OCI-LY1 (cell line): ENCODE measurements at regions not wholly inside any gene's neighbourhood (a gene's known extent, or its start where the extent isn't known, plus 50 kb on each side); places are given as distances from the start of the nearest gene placed in this dataset.

ENCODE experiments used
- H2AFZ ChIP-seq: fragments of 200-600 bp; sonication (generic), shearing (Covaris generic); 2 replicates; pipeline ENCODE4 v1.6.0; 2014; ENCODE audit warnings: antibody characterized with exemption, mild to moderate bottlenecking, low read length
- H3F3A ChIP-seq: fragments of 200-600 bp; sonication (generic), shearing (Covaris generic); 2 replicates; pipeline ENCODE4 v1.6.0; 2014; ENCODE audit warnings: mild to moderate bottlenecking, antibody characterized with exemption, low read length, moderate library complexity; ENCODE audit not compliant: insufficient read depth
- H3K27ac ChIP-seq: fragments of 200-600 bp; sonication (generic); 2 replicates; pipeline ENCODE4 v1.5.1; 2014; ENCODE audit warnings: low read length, mixed run types, mild to moderate bottlenecking, low read depth; ENCODE audit not compliant: poor library complexity, severe bottlenecking
- H3K27me3 ChIP-seq: fragments of 200-600 bp; sonication (generic); 2 replicates; pipeline ENCODE4 v1.6.0; 2014; ENCODE audit warnings: antibody characterized with exemption, mild to moderate bottlenecking, low read length, moderate library complexity; ENCODE audit not compliant: insufficient read depth
- H3K36me3 ChIP-seq: fragments of 200-600 bp; sonication (generic); 2 replicates; pipeline ENCODE4 v1.6.1; 2014; ENCODE audit warnings: mild to moderate bottlenecking, antibody characterized with exemption, low read length, moderate library complexity, mixed read lengths; ENCODE audit not compliant: insufficient read depth
- H3K4me1 ChIP-seq: fragments of 200-600 bp; sonication (generic); 2 replicates; pipeline ENCODE4 v1.5.1; 2014; ENCODE audit warnings: mild to moderate bottlenecking, low read length, moderate library complexity; ENCODE audit not compliant: insufficient read depth, severe bottlenecking
- H3K4me2 ChIP-seq: fragments of 200-600 bp; sonication (generic), shearing (Covaris generic); 2 replicates; pipeline ENCODE4 v1.6.1; 2014; ENCODE audit warnings: low read length
- H3K4me3 ChIP-seq: fragments of 200-600 bp; sonication (generic); 2 replicates; pipeline ENCODE4 v1.5.1; 2014; ENCODE audit warnings: low read length, low read depth, mild to moderate bottlenecking, mixed read lengths; ENCODE audit not compliant: poor library complexity, severe bottlenecking
- H3K79me2 ChIP-seq: fragments of 200-600 bp; shearing (Covaris generic); 2 replicates; pipeline ENCODE4 v1.6.1; 2016; ENCODE audit warnings: mixed run types, low read length, mixed read lengths; ENCODE audit not compliant: insufficient read depth
- H3K9ac ChIP-seq: fragments of 200-600 bp; sonication (generic), shearing (Covaris generic); 2 replicates; pipeline ENCODE4 v1.6.1; 2014; ENCODE audit warnings: mild to moderate bottlenecking, low read length, mixed read lengths
- H3K9me2 ChIP-seq: fragments of 200-600 bp; sonication (generic), shearing (Covaris generic); 2 replicates; pipeline ENCODE4 v1.6.1; 2014; ENCODE audit warnings: low read depth, mild to moderate bottlenecking, low read length, mixed read lengths
- H3K9me3 ChIP-seq: fragments of 200-600 bp; shearing (Covaris generic); 2 replicates; pipeline ENCODE4 v1.6.1; 2014; ENCODE audit warnings: low read length, mixed read lengths
- H4K20me1 ChIP-seq: fragments of 200-600 bp; sonication (generic), shearing (Covaris generic); 2 replicates; pipeline ENCODE4 v1.6.0; 2016; ENCODE audit warnings: mild to moderate bottlenecking, low read length; ENCODE audit not compliant: insufficient read depth
- CTCF ChIP-seq: fragments of 200-600 bp; sonication (generic), shearing (Covaris generic); IDR thresholded peaks from 2 replicates; pipeline ENCODE4 v1.5.1; 2017; ENCODE audit warnings: mild to moderate bottlenecking, antibody characterized with exemption, low read length, moderate library complexity, mixed read lengths
- EZH2 ChIP-seq: fragments of 200-600 bp; sonication (generic), shearing (Covaris generic); IDR thresholded peaks from 2 replicates; pipeline ENCODE4 v1.8.0; 2017; ENCODE audit warnings: borderline replicate concordance, mixed run types, mild to moderate bottlenecking, antibody characterized with exemption, low read length, moderate library complexity, mixed read lengths

GRCh38 chr4:17112292-17112659, 213.8 kb upstream of the LDB2 start:
- TF ChIP-seq CTCF = peak; percentile 30; the same call in 1 of the 2 replicates
- no peak for TF ChIP-seq EZH2

GRCh38 chr4:17109126-17109525, 210.7 kb upstream of the LDB2 start:
- Histone ChIP-seq H3K4me3 (no peak overlapping the region), H3K27me3 (no peaks in the 10 kb centered on the region), H3K79me2 (no peaks in the 10 kb centered on the region), H3K9ac (no peak overlapping the region), H3K4me1 (no peaks in the 10 kb centered on the region), H4K20me1 (no peaks in the 10 kb centered on the region), H2AFZ (no peak overlapping the region), H3K36me3 (no peaks in the 10 kb centered on the region), H3K4me2 (no peak overlapping the region), H3K9me2 (no peaks in the 10 kb centered on the region), H3F3A (no peaks in the 10 kb centered on the region), H3K9me3 (no peaks in the 10 kb centered on the region), H3K27ac (no peak overlapping the region)
- TF ChIP-seq EZH2 (no peak), CTCF (no peak)

More at GRCh38 chr4:17112292-17112659, 213.8 kb upstream of the LDB2 start:
- Histone ChIP-seq H3F3A (no peaks in the 10 kb centered on the region), H3K9me3 (no peaks in the 10 kb centered on the region), H3K4me3 (no peak overlapping the region), H3K4me1 (no peaks in the 10 kb centered on the region), H3K36me3 (no peaks in the 10 kb centered on the region), H3K27ac (no peak overlapping the region), H2AFZ (no peak overlapping the region), H3K27me3 (no peaks in the 10 kb centered on the region), H3K9ac (no peak overlapping the region), H3K79me2 (no peaks in the 10 kb centered on the region), H3K4me2 (no peak overlapping the region), H4K20me1 (no peaks in the 10 kb centered on the region), H3K9me2 (no peaks in the 10 kb centered on the region)

- H3K9ac ChIP-seq = no peak overlapping the region
- H3K9me2 ChIP-seq = no peaks in the 10 kb centered on the region
- no peaks in the 10 kb centered on the region for H3K9me3 ChIP-seq
- TF ChIP-seq CTCF (no peak), EZH2 (no peak)
- no peak overlapping the region for H3K27ac ChIP-seq
- no peak overlapping the region for H3K4me2 ChIP-seq
- H3K4me1 ChIP-seq = no peaks in the 10 kb centered on the region
- no peaks in the 10 kb centered on the region for H3F3A ChIP-seq
- H3K79me2 ChIP-seq = no peaks in the 10 kb centered on the region
- no peaks in the 10 kb centered on the region for H3K36me3 ChIP-seq
- no peaks in the 10 kb centered on the region for H4K20me1 ChIP-seq
- H2AFZ ChIP-seq = no peak overlapping the region
- H3K27me3 ChIP-seq = no peaks in the 10 kb centered on the region
- H3K4me3 ChIP-seq = no peak overlapping the region
These were observed 204.8 kb upstream of the LDB2 start for GRCh38 chr4:17103231-17103630.
